GM19043 (cell line): ENCODE measurements at regions not wholly inside any gene's neighbourhood (a gene's known extent, or its start where the extent isn't known, plus 50 kb on each side); places are given as distances from the start of the nearest gene placed in this dataset.

ENCODE experiments used
- ATAC-seq: cut with Tn5 transposase; IDR thresholded peaks from one replicate; pipeline ENCODE4 v1.9.1; 2021; ENCODE audit warnings: low read depth; ENCODE audit not compliant: unreplicated experiment

DNA sequence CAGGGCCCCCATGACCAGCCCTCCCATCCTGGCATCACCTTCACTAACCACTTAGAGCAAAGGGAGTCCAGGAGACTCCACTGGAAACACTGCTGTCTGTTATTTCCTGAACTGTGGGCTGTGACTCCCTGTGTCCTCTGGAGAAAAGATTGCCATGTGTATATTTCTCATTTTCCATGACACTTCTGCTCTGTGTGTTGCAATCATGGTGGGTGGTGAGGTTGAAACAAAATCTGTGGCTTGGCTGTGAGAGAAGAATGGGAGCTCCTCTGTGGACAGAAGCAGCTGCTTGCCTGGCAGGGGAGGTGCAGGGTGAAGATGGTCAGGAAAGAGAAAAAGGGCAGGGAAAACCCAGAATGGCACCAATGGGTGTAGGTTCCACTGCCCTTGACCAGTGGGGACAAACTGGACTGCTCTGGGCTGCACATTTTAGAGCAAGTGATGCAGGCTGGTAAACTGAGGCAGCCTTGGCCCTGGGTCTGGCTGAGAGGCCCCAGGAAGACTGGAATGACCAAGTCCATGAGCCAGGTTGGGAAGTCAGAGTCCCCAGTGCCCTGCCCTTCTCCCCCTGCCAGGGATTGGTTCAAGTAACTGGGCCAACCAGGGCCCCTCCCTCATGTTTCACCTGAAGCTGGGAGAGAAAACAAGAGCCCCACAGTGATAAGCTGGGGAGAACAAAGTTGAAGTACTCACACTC lies 314.3 kb downstream of the C16orf95 start:
- ATAC-seq: no peak

- no peak for ATAC-seq
These were observed 313.8 kb downstream of the C16orf95 start for GRCh38 chr16:87003414-87003755.

DNA sequence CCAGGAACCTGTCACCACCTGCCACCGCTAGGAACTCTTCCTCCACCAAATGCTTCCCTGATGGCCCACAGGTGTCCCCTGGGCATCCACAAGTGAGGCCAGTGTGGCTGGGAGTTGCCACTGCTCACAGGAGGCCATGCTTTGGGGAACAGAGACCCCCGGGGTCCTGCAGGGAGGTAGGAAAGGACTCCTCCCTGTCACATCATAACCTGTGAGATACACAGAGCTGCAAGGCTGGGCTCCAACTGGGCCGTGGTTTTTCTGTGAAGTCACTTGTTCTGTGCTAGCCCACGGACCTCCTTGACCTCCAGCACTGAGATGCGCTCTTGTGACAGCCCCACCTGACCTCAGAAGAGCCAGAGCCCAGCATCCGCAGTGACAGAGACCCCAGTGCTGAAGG lies 311.2 kb downstream of the C16orf95 start:
- ATAC-seq: no peak

- ATAC-seq: no peak
These were observed 310.1 kb downstream of the C16orf95 start for GRCh38 chr16:87006789-87007745.

DNA sequence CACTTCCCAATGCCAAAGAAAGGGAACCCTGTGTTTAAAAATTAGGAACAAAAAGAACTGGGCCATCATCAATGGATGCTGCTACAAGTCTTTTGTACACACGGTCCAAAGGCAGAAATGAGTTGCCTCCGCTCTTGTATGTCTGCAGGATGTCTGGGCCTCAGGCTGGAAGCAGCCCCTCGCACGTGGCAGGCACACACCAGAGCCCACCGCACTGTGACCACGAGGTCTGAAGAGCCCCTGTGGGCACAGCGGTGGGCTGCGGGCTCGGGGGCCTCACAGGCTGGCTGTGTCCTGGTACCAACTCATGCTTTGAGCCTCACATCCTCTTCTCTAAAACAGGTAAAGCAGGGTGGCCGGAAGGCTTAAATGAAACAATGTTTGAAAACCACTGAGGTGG lies 309.3 kb downstream of the C16orf95 start:
- no peak for ATAC-seq

GRCh38 chr16:87008664-87009063 lies 308.5 kb downstream of the C16orf95 start:
- ATAC-seq: no peak

DNA sequence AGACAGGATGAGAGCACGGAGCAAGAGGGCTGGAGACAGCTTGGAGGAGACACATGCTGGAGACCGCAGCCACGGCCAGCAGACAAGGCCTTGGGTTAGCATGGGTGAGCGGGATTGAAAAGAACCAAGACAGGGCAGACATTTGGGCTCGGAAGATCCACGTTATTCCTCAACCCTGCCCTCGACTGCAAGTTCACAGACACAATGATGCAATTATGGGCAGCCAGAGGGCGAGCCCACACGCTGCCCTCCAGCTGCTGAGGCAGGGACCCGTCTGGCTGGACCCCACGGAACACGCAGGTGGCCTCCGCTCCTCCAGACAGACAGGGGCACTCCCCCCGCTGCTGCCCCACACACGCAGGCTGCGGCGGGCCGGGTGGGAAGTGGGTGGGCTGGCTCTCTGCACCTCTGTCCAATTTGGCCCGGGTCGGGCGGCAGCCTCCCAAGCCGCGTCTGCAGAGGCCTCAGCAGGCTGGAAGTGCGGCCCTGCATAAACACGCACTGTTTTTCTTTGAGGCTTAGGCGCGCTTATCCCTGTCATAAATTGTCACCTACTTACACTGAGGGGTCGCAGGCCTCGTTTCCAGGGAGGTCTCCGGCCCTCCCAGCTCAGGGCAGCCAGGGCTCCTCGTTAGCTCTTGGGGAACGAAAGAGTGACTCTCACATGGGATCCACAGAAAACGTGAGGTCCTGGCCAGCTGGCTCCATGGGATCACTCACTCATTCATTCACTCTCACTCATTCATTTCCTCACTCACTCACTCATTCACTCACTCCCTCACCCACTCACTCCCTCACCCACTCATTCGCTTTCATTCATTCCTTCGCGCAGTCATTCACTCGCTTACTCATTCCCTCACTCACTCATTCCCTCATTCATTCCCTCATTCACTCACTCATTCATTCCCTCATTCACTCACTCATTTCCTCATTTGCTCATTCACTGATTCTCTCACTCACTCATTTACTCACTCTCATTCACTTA lies 303.9 kb downstream of the C16orf95 start:
- no peak for ATAC-seq

DNA sequence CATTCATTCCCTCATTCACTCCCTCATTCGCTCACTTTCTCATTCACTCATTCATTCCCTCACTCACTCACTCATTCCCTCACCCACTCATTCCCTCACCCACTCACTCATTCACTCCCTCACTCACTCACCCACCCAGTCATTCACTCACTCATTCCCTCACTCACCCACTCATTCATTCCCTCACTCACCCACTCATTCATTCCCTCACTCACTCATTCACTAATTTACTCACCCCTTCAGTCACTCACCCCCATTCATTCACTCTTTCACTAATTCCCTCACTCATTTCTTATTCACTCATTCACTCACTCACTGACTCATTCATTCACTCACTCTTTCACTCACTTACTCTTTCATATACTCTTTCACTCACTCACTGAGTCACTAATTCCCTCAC lies 303.1 kb downstream of the C16orf95 start:
- no peak for ATAC-seq

DNA sequence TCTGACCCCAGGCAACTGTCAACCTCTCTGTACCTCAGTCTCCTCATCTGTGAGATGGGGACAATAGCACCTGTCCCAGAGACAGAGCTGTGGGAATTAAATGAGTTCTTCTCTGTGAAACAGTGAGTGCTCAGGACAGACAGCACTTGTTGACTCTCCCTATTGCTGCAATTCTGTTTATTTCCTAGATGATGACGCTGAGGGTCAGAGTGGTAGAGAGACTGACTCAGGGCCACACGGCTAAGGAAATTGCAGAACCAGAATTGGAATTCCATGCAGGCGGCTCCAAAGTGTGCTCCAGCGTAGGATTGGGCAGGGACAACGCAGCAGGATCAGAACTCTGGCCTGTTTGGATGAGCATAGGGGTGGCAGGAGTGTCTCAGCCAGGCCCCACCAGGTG lies 302.2 kb downstream of the C16orf95 start:
- ATAC-seq: no peak

DNA sequence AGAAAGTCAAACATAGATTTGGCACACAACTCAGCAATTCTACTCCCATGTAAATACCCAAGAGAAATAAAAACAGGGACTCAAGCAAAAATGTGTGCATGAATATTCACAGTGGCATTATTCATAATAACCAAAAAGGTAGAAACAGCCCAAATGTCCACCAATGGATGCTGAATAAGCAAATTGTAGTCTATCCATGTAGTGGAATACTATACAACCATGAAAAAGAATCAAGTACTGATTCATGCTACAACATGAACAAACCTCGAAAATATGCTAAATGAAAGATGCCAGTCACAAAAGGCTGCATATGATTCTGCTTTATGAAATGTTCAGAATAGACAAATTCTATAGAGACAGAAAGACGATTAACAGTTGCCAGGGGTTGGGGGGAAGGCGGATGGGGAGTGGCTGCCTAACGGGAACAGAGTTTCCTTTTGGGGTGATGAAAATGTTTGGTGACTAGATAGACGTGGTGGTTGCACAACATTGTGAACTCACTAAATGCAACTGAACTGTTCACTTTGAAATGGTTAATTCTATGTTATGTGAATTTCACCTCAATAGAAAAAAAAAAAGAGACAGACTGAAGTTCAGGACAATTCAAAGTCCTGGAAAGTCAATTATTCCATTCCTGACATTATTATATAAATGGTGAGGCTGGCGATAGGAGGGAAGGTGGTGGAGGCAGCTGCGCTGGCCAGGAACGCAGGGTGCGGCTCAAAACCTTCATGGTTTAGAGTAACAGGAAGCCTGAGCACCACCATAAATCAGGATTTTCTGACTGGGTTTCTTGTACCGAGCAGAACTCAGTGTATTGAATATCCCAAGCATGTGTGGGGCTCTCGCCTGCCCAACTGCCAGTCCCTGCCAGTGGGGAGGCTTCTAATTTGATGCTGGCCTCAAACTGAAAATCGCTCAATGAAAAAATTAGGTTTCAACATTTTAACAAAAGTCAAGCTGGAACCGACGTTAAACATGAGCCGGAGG lies 300.9 kb downstream of the C16orf95 start:
- ATAC-seq: no peak

DNA sequence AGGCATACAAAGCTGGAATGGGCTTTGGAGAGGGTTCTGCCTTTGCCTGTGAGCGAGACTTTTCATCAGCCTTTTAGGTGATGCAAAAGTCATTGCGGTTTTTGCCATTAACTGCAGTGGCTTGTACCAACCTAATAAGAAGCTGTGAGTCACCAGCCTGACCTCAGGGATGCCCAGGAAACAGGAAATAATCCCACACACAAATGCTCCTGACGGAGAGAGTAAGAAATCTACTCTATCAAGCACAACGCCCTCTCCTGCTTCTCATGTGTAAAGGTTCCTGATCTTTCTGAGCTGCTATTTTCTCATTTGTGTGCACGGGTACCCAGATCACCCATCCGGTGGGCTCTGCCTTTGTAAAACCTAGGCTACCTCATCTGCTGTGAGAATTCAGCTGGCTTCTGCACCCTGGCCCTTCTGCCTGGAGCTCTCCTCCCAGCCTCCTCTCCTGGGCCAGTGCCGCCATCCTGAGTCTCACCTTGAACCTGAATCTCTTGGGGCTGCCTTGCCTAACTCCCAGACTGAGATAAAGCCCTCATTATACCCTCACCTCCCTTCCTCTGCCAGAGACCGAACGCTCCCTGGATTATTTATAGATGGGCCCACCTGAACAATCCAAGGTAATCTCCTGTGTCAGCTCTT lies 299.7 kb downstream of the C16orf95 start:
- no peak for ATAC-seq

- no peak for ATAC-seq
These were observed 291.5 kb downstream of the C16orf95 start for GRCh38 chr16:87025676-87026075.

DNA sequence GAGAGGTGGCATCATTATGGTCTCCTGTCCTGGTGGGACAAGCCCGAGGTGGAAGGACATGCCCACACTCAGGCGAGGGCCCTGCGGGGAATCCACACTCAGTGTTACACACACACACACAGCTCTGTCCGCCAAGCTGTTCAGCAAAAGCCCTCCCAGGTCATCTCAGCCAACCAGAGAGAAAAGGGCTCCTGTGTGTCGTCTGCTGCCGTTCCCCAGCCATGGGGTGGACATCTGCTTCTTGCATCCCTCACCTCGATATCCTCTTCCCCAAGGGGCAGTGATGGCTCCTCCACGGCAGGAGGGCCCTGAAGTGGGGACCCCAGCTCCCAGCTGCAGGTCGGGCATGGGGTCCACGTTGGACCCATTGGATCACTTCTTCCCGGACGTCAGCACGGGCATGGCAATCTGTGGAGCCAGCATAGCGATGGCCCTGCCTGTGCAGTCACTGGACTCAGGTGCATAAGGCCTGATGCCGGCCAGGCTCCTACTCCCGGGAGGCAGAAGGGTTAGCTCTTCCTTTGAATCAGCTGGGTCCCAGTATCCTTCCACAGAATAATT lies 290.1 kb downstream of the C16orf95 start:
- ATAC-seq: no peak

GRCh38 chr16:87028481-87029320 lies 288.5 kb downstream of the C16orf95 start:
- no peak for ATAC-seq

- ATAC-seq: no peak
These were observed 284.6 kb downstream of the C16orf95 start for GRCh38 chr16:87032554-87032953.

DNA sequence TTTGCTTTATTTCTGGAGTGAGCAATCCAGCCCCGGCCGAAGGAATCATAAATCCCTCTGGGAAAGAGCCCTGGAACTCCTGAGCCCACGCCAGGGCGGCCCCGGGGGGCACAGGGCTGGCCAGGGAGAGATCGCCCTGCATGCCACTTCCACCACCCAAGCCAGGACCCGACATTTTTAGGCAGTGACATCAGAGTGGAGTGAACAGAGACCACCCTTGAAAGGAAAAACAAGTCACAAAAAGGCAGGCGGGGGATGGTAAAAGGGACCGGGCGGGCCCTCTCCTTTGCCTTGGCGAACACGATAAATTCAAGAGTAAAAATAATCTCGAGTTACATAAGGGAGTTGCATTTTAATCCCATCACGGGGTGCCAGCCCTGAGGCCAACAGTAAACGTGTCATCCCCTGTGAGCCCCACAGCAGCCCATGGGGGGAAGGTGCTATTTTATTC lies 284.1 kb downstream of the C16orf95 start:
- ATAC-seq: no peak

GRCh38 chr16:87033541-87034300 lies 283.5 kb downstream of the C16orf95 start:
- no peak for ATAC-seq
